Glomerular visceral epithelial cell (primary cell): ENCODE measurements at regions not wholly inside any gene's neighbourhood (a gene's known extent, or its start where the extent isn't known, plus 50 kb on each side); places are given as distances from the start of the nearest gene placed in this dataset.
"Not testable (repeated sequence)": the region's sequence is repeated elsewhere in the genome, so short reads cannot be mapped to it uniquely, and the experiment has no call there.

ENCODE experiments used
- DNase-seq: peaks from one replicate; pipeline ENCODE4 v3.0.0-alpha.2; 2016; ENCODE audit errors: extremely low spot score

DNA sequence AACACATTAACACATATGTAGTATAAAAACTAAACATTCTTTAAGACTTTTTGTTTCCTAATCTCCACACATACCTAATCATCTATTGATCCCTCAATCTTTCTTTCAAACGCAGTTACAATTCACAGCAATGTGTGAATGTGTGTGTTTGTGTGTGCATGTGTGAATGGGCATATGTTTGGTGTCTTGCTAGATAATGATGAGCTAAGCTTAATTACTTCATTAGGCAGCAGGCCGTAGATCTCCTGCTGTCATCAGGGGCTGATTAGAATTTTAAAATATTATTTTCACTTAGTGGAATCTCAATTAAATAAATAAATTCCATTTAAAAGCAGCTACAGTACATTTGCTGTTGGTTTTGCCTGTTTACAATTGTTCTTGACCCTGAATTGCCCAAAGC lies 187.8 kb upstream of the LHX8 start:
- DNase-seq, result no peak

DNA sequence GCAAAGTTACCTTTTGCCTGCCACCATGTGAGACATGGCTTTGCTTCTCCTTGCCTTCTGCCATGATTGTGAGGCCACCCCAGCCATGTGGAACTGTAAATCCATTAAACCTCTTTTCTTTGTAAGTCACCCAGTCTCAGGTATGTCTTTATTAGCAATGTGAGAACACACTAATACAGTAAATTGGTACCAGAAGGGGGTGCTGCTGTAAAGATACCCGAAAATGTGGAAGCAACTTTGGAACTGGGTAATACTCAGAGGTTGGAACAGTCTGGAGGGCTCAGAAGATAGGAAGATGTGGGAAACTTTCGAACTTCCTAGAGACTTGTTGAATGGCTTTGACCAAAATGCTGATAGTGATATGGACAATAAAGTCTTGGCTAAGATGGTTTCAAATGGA lies 184.8 kb upstream of the LHX8 start:
- not testable (repeated sequence) for DNase-seq

DNA sequence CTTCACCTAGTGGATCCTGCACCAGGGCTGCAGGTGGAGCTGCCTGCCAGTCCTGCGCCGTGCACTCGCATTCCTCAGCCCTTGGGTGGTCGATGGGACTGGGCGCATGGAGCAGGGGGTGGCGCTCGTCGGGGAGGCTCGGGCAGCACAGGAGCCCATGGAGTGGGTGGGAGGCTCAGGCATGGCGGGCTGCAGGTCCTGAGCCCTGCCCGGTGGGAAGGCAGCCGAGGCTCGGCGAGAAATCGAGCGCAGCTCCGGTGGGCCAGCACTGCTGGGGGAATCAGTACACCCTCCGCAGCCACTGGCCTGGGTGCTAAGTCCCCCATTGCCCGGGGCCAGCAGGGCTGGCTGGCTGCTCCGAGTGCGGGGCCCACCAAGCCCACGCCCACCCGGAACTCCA lies 182.2 kb upstream of the LHX8 start:
- DNase-seq, result not testable (repeated sequence)

DNA sequence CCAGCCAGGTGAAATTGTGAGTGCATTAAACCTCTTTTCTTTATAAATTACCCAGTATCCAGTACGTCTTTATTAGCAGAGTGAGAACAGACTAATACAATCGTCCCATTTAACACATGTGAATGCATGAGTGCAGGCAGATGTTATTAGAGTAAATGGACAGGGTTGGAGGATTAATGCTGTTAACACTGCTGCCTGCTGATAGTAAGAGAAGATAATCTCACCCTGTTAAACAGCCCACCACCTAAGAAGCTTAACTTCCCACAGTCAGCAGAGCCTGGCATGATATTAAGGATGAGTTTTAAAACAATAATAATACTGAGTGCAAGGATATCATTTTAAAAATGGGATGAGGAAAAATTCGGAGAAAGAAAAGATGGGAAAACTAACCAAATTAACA lies 181.4 kb upstream of the LHX8 start:
- no peak for DNase-seq

DNA sequence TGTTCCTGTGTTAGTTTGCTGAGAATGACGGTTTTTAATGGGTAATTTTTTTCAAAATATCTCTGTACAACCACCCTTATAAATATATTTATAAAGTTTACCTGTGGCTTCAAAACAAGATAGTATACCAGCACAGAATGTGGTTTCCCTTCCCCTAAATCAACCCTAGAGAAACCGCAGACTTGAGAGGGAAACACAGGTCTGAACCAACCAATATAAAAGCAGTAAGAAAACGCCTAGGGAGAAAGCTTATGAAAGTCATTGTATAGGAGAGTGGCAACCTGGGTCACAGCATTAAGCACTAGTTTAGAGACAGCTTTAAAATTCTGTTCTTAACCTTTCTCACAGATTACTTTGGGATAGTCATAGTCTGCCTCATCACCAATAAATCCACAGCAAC lies 180.6 kb upstream of the LHX8 start:
- DNase-seq, result no peak

DNA sequence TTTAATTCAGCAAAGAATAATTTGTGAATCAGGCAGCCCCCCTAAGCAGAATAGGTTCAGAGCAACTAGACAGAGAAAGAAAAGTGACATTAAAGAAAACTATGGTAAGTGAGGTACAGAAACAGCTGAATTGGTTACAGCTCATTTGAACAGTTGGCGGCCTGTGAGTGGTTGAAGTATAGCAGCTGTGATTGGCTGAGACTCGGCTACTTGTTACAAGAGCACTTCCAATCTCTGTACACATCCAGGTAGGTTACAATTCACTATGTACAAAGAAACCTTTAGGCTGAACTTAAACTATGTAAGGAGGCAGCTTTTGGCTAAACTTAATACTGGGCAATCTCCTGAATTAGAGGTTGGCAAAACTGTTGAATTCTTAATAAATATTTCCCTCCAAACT lies 171.1 kb upstream of the LHX8 start:
- no peak for DNase-seq

DNA sequence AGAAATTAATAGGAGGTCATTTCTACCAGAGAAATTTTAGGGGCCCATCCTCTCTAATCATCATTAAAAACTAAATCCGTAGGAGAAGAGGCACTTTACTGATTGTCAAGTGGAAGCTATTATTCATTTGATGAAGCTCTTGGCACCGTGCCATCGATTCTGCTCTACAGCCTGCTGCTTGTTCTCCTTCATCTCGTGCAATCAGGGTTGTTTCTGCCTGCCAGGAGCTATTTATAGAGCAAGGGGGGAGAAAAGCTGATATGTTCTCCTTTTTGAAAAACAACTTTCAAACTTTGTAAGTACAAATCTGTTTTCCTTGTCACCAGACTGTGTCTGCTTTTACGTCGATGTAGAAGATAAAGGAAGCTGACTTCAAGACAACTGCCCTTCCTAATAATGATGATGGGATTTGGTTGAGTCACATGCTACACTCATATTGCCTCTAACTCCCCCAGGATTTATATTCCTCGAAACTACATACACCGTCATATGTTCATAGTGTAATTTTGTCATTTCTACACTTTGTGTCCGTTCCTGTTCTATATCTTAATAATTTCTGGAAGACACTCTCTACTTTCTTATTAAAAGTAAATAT lies 169.6 kb upstream of the LHX8 start:
- DNase-seq, result no peak

DNA sequence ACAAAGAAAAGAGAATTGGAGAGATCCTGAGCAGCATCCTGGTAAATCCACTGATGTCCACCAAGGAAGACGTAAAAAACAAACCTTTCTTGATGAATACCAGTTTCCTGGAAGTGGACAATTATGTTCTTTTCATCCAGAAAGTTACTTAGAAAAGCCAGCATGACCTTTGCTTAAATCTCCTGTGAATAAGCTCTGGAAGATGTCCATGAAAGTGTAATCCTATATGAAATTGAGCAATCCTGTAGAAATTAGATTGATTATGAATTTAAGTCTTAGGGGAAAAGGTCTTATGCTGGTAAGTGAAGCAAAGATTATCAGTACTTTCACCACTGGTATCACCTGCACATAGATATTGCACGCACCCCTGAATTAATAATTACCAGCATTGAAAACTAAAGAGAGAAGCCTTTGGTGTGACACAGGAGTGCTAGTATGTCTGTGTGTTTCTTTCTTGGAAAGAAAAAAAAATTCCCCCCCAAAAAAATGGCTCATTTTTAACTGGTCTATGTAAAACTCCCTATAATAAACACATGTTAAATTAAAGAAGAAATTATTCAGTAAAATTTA lies 164.5 kb upstream of the LHX8 start:
- no peak for DNase-seq

DNA sequence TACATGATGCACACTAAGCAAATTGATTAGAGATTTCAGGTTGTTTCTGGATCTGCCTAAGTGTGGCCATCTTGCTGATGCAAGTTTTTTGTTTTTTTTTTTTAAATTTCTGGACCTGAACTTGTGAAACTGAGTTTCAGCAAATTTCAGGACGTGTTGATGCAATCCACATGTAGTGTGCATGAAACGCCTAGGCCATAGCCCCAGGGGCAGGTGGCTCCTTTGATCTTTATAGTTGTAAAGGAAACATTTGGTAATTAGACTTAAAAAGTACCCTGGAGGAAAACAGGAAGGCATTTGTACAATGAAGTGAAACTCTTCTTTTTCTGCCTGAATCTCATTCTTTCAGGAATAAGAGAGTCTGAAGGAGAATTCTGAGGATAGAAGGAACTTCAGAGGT lies 162.2 kb upstream of the LHX8 start:
- no peak for DNase-seq

DNA sequence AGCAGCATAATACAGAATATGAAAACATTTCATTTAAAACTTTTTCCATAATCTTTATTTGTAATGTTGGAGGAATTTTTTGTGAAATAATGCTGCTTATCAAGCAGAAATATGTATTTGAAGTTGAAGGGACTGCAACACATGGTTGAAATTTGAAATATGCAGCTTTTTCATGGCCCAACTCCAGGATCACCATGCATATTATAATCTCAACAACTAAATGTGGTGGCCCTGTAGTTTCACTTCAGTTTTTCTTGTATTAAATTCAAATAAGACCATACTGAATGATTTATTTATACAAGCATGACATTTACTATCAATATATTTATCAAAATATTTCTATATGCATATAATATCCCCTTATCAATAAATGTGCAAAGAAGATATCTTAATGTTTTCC lies 157.7 kb upstream of the LHX8 start:
- no peak for DNase-seq

DNA sequence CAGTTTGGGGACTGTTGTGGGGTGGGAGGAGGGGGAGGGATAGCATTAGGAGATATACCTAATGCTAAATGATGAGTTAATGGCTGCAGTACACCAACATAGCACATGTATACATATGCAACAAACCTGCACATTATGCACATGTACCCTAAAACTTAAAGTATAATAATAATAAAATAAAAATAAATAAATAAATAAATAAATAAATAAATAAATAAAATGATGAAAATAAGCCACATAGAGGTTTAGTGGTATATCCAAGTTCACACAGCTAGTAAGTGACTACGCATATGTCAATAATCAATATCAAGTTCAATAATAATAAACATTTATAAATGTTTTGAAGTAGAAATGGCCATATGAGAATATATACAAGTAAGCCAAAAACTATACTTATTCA lies 141.7 kb upstream of the LHX8 start:
- not testable (repeated sequence) for DNase-seq

DNA sequence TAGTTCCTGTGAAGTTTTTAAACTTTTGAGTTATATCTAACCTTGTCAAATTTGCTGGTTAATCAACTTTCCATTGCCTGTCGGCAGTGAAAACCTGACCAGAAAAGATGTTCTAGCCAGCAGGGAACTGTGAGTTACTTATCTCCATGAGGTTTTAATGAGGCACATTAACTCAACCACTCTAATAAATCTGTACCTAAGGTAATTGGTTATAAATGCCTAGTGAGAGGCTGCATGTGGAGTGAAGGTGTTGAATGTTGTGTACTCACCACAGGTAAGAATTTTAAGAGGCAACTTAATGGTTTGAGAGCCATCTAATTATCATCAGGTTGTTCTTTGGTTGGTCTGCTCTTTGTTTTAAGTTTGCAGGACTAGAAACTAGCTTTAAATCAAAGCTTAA lies 138.4 kb upstream of the LHX8 start:
- no peak for DNase-seq

DNA sequence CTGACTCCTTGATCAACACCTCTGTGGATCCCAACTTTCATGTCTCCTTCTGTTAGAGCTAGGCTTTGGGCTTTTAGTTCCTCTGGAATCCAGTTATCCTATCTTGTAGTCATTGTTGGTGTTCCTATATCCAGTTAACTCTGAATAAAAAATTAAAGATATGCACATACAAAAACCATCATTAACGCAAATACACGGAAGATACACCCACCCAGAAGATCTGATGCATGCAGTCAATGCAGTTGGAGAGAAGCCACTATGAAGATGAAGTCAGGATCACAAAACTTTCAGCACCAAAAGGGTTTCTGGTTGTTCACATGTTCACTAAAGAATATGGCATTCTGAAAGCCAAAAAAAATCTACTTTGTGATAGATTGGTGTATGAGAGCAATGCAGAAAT lies 123.6 kb upstream of the LHX8 start:
- DNase-seq, result no peak

DNA sequence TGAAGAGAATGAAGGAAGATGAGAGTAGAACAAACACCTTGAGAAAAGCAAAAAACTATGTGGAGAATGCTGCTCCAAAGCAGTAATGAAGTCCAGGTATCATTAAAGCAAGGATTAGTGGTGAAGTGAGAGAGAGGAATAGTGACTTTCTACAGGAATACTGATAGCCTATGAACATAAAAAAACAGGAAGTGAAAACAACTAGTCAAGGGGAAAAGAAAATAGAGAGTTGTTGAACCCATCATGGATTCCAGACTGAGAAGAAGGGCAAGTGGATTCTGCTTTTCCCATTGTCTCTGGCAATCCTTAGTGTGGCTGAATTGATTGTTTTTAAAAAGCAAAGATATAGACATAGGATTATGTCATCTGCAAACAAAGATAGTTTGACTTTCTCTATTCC lies 119.9 kb upstream of the LHX8 start:
- no peak for DNase-seq

DNA sequence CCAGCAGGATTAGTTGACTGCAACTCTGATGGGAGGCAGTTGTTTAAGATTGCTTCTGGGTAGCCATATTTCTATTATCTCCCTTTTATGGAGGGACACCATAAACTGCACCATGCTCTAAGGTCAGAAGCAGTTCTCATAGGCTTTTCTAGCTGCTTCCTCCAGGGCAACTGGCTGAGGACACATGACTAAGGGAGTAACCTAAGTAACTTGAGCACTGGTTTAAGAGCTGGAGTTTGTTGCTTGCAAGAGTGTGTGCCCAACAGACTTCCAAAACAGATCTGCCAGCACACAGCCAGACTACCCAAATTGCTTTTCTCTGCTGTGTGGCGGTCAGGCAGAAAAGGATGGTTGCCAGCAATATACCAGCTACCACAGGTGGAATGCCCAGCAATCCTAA lies 111.2 kb upstream of the LHX8 start:
- no peak for DNase-seq

DNA sequence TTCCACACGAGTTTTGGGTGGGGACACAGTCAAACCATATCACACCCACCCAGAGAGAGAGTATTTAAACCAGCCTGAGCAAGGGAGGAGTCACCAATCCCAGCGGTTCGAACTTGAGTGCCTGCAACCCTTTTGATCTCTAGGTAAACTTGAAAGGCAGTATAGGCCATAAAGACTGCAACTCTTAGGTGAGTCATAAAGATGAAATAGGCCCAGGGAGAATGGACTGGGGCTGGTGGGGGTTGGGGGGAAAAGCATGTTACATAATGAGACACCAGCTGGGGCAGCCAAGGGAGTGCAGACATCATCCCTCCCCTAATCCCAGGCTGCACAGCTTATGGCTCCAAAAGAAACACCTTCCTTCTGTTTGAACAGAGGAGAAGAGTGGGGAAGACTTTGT lies 99.8 kb upstream of the LHX8 start:
- no peak for DNase-seq

DNA sequence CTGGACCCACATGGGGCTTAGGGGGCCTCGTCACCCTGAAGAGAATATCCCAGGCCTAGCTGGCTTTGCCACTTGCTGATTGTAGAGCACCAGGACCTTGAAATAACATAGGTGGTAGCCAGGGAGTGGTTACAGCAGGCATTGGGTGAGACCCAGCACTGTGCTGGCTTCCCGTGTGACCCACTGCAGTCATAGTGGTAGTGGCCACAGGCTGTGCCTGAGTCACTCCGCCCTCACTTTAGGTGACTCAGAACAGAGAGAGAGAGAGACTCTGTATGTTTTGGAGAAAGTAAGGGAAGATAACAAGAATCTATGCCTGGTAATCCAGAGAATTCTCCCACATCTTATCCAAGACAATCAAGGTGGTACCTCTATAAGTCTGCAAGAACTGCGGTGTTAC lies 98.7 kb upstream of the LHX8 start:
- DNase-seq, result no peak

DNA sequence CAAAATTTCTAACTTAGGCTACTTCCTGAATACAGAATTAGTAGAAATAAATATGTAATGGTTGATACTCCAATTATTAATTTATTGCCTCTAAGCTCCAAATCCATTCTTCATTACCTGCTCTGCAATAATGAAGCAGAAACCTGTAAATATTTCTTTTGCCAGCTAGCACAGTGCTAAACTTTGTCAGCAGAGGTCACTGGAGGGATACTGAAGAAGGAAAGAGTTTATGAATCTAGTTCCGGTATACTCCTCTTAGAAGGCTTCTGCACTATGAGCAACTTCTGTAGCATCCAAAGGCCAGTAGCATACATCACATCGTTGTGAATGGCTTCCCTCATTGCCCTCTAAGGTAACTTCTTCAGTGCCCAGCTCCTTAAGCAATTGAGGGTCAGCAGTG lies 81.0 kb upstream of the LHX8 start:
- no peak for DNase-seq

DNA sequence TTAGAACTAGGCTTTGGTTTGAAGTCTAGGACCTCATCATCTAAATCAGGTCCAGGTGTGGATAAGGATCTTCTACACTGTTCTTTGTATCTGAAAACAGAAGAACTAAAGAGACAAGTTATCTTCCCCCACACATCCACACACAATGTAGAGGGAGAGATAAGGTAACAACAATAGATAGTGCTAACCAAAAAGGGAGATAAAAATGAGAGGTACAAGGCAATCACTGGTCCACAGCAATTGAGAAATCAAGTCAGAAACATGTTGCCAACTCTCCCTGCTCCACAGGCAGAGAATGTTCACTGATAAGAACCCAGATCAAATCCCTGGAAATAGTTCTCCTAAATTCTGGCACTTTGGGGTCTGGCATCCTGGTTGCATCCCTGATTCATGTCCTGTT lies 75.8 kb upstream of the LHX8 start:
- DNase-seq, result no peak

DNA sequence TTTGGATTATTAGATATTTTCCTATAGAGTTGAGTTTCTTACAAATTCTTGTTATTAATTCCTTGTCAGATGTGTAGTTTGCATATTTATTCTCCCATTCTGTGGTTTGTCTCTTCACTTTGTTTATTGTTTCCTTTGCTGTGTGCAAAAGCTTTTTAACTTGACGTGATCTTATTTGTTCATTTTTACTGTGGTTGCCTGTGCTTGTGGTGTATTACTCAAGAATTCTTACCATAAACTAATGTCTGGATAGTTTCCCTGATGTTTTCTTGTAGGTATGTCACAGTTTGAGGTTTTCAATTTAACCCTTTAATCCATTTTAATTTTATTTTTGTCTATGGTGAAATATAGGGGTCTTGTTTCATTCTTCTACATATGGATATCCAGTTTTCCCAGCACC lies 72.1 kb upstream of the LHX8 start:
- no peak for DNase-seq

DNA sequence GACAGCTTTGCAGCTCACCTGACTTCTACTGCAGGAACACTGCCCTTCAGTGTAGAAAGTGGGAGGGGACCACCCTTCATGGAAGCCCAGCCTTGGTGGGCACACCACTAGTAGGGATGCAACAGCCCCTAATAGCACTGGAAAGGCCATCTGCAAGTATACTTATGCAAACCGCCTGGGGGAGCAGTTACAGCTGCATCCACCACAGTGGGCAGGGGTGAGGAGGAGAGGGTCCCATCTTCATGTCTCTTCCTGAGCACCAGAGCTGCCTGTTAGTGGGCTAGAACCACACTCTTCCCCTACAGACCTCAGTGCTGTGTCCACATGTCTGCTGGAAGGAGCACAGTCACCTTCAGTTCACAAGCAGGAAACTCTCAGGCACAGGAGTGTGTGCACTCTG lies 66.2 kb upstream of the LHX8 start:
- no peak for DNase-seq

DNA sequence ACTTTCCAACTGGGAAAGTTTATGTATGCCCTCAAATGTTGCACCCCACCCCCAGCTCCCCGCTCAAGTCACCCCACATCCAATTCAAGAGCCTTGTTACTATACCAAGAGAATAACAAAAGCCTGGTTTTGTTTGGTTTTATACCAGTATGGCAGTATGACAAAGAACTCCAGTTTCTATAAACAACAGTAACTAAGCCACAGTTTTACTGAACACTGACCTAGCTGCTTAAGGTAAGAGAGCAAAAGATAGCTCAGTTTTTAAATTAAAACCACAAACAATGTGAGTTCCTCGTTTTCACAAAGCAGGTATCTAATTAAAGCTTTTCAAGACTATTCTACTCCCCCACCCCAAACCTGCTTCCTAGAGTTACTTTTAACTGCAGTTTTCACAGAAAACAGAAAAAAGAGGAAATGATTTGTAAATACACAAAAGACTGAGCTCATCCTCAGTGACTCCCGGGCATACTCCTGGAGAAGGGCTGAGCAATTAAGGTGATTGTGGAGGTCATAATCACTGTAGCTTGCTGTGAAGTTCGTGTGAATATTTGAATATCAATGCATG lies 59.3 kb upstream of the LHX8 start:
- DNase-seq, result no peak

DNA sequence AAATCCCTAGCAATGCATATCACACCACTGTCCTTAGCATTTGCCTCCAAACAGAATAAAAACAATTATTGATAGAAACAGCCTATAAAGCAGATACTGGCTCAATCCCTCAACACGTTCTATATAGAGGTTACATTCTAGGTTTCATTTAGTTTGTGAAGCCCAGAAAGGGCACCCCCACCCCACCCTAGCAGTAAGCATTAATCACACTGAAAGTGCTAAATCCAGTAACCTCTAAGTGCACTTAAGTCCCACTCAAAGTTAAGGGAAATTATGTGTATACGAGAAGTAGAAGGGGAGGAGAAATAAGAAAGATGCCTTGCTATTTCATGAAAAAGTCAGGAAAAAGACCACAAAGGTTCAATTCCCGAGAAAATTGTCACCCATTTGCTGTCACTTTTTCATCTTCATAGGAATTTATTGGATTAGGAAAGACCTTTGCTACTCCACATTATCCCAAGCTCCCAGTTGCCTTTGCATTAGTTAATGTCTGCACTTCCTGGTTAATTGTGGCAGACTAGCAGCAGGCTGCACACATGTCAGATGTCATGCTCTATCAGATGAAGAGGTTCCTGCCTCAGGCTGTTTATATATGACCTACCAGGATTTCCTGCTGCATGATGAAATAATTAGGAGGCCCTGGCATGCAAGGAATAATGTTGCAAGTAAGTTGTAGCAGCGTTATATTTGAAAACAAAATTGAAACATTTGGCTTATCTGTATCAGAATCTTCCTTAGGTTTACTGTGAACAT lies 54.5 kb upstream of the LHX8 start:
- no peak for DNase-seq
